K562 (cell line): ENCODE measurements at regions not wholly inside any gene's neighbourhood (a gene's known extent, or its start where the extent isn't known, plus 50 kb on each side); places are given as distances from the start of the nearest gene placed in this dataset.
A peak's percentile ranks its signal among the peaks of the same experiment; 100 is the strongest.

ENCODE experiments used
- CREM ChIP-seq: IDR thresholded peaks from 2 replicates; pipeline ENCODE4 v1.6.1; 2014; ENCODE audit warnings: antibody characterized with exemption, low read depth
- ETV1 ChIP-seq: fragments of 450-650 bp; conservative IDR thresholded peaks from 2 replicates; pipeline ENCODE4 v1.6.1; 2016; ENCODE audit warnings: missing genetic modification characterization, control low read depth, low read depth, missing compliant biosample characterization
- HDAC1 ChIP-seq, 2 experiments: fragments of 450-650 bp; IDR thresholded peaks; 2 replicates each; pipeline ENCODE4 v1.6.1; 2016 to 2017; ENCODE audit warnings: inconsistent platforms in 1 of 2, mild to moderate bottlenecking in 1 of 2, moderate library complexity in 1 of 2
- KLF16 ChIP-seq: IDR thresholded peaks from 2 replicates; pipeline ENCODE4 v1.6.1; 2016; ENCODE audit warnings: antibody characterized with exemption
- MNT ChIP-seq, 2 experiments: fragments of 450-650 bp; conservative IDR thresholded peaks; 2 replicates each; pipeline ENCODE4 v1.6.1; 2017; ENCODE audit warnings: mild to moderate bottlenecking in 2 of 2, moderate library complexity in 2 of 2
- NFE2 ChIP-seq: IDR thresholded peaks from 2 replicates; pipeline ENCODE4 v1.6.1; 2014; ENCODE audit warnings: antibody characterized with exemption, low read depth
- NFRKB ChIP-seq: fragments of 450-650 bp; IDR thresholded peaks from 2 replicates; pipeline ENCODE4 v1.6.1; 2016; ENCODE audit warnings: low read depth
- RFX1 ChIP-seq: fragments of 450-650 bp; IDR thresholded peaks from 2 replicates; pipeline ENCODE4 v1.6.1; 2016; ENCODE audit warnings: mild to moderate bottlenecking, moderate library complexity
- SMARCA4 ChIP-seq: fragments of 450-650 bp; IDR thresholded peaks from 2 replicates; pipeline ENCODE4 v1.6.1; 2016
- TOE1 ChIP-seq, 2 experiments: fragments of 450-650 bp in 1 of 2; sonication (generic) in 1 of 2; formaldehyde crosslinking in 1 of 2; IDR thresholded peaks; 2 replicates each; pipeline versions ENCODE4 v1.7.1 to v1.8.0; 2016 to 2022; ENCODE audit warnings: borderline replicate concordance in 2 of 2, mild to moderate bottlenecking in 2 of 2, antibody characterized with exemption in 1 of 2, inconsistent platforms in 1 of 2, low read depth in 1 of 2, missing genetic modification reagents in 1 of 2, moderate library complexity in 1 of 2

GRCh38 chr2:78541451-78542267, 483.8 kb upstream of the REG3G start (continued):
- peak in 1 of 2 experiments; percentile 28; a peak in 1 of 4 replicates for TF ChIP-seq MNT (conservative IDR thresholded peaks at IDR 0.05)
- peak; percentile 33; the same call in 1 of the 2 replicates for TF ChIP-seq KLF16
- no peak for TF ChIP-seq HDAC1 (IDR thresholded peaks at IDR 0.05)
- peak; percentile 24; the same call in 1 of the 2 replicates for TF ChIP-seq RFX1
- 0 out of 2 replicates have a peak, but pooled peaks have one; percentile 16 for TF ChIP-seq SMARCA4
- 0 out of 2 replicates have a peak, but pooled peaks have one; percentile 16 for TF ChIP-seq CREM
- TF ChIP-seq ETV1 (tag) = peak; percentile 11; the same call in 1 of the 2 replicates
- TF ChIP-seq NFE2 = peak; percentile 95
- TF ChIP-seq NFRKB = peak; percentile 93
- TF ChIP-seq TOE1 (IDR thresholded peaks at IDR 0.05; ENCODE audit: borderline replicate concordance) = no peak
- TF ChIP-seq TOE1 (CRISPR knock-in tag; IDR thresholded peaks at IDR 0.05; ENCODE audit: borderline replicate concordance, low read depth) = no peak
